ENCODE measurements at regions not wholly inside any gene's neighbourhood (a gene's known extent, or its start where the extent isn't known, plus 50 kb on each side); places are given as distances from the start of the nearest gene placed in this dataset.
A peak's percentile ranks its signal among the peaks of the same experiment; 100 is the strongest.

GRCh38 chr10:36476399-36476798 lies 649.0 kb upstream of the ANKRD30A start:
- H2BK12ac ChIP-seq (ENCODE audit: low read depth, low read length): no peak overlapping the region
- no peaks in the 10 kb centered on the region for H4K20me1 ChIP-seq (replicated peaks in 1 of 2; ENCODE audit: control insufficient read depth in 1 of 2, insufficient read depth in 2 of 2, low read length in 2 of 2)

More at GRCh38 chr10:36476399-36476798, 649.0 kb upstream of the ANKRD30A start:
- FAIRE-seq: no peak
- H2AFZ ChIP-seq (ENCODE audit: low read length): no peak overlapping the region
- no peaks in the 10 kb centered on the region for H3K9me3 ChIP-seq (ENCODE audit: insufficient read depth in 2 of 2, low read depth in 1 of 2, low read length in 1 of 2)
- H3K4ac ChIP-seq (replicated peaks; ENCODE audit: insufficient read length, low read depth, low read length): no peak overlapping the region
- WGBS, 2 experiments (ENCODE audit: extremely low coverage in 1 of 2, insufficient coverage in 1 of 2, insufficient read length in 1 of 2, insufficient replicate concordance in 2 of 2, low coverage in 1 of 2, low lambda C conversion rate in 2 of 2, missing lambda C conversion rate in 1 of 2): 91% methylated on average over 5 of the region's 5 CpGs; no CpG with 5 or more reads in 1 of the 2 experiments
- CTCF ChIA-PET (ENCODE audit: partially characterized antibody): no interaction called here
- 0 out of 4 replicates have a peak overlapping the region, but pooled peaks of 1 of the 2 experiments have one; percentile 2 for H3K4me2 ChIP-seq (ENCODE audit: insufficient read depth in 1 of 2, low read depth in 2 of 2, low read length in 2 of 2)
- no peaks in the 10 kb centered on the region for H3K23me2 ChIP-seq (ENCODE audit: low read depth, low read length)
- H2BK120ac ChIP-seq (replicated peaks; ENCODE audit: low read depth, low read length): no peak overlapping the region
- no peak overlapping the region for H3K23ac ChIP-seq (ENCODE audit: insufficient read length)
- H3K56ac ChIP-seq (replicated peaks; ENCODE audit: insufficient read length, low read depth, low read length): no peak overlapping the region
- H3K27me3 ChIP-seq (replicated peaks in 1 of 4; ENCODE audit: control insufficient read depth in 3 of 4, extremely low read depth in 1 of 4, insufficient read depth in 3 of 4, low read length in 3 of 4): no peaks in the 10 kb centered on the region
- no peak overlapping the region for H3K4me3 ChIP-seq (ENCODE audit: extremely low read depth in 1 of 4, insufficient read depth in 2 of 4, low read depth in 3 of 4, low read length in 4 of 4)
- no peak overlapping the region for H2BK5ac ChIP-seq (ENCODE audit: low read depth, low read length)
- H3K9ac ChIP-seq (replicated peaks in 1 of 4; ENCODE audit: extremely low read depth in 1 of 4, low read depth in 3 of 4, low read length in 3 of 4): no peak overlapping the region
- H2BK15ac ChIP-seq (ENCODE audit: low read length): no peak overlapping the region
- POLR2A ChIA-PET (ENCODE audit: partially characterized antibody): no interaction called here
- no peak for DNase-seq (ENCODE audit: low read depth in 1 of 2, low spot score in 2 of 2)
- no peaks in the 10 kb centered on the region for H3K79me2 ChIP-seq (ENCODE audit: control insufficient read depth in 1 of 2, insufficient read depth in 2 of 2, low read length in 2 of 2)
- no peak overlapping the region for H3K18ac ChIP-seq (ENCODE audit: extremely low read depth, low read length)
- no peak overlapping the region for H3K14ac ChIP-seq (ENCODE audit: insufficient read length)
- H4K8ac ChIP-seq (ENCODE audit: extremely low read depth, insufficient read depth, low read length): no peak overlapping the region
- no peak overlapping the region for H2AK5ac ChIP-seq (ENCODE audit: low read depth, low read length)
- no peak overlapping the region for H4K5ac ChIP-seq (ENCODE audit: insufficient read length, low read depth, low read length)
- no peak overlapping the region for H2BK20ac ChIP-seq (ENCODE audit: low read length)
- H3K27ac ChIP-seq (ENCODE audit: low read depth, low read length): no peak overlapping the region
- no peaks in the 10 kb centered on the region for H3K79me1 ChIP-seq (ENCODE audit: low read depth, low read length)
- H3K4me1 ChIP-seq (replicated peaks in 1 of 4; ENCODE audit: control insufficient read depth in 3 of 4, insufficient read depth in 4 of 4, low read length in 3 of 4): no peaks in the 10 kb centered on the region
- TF ChIP-seq CBX5 (IDR thresholded peaks at IDR 0.05; ENCODE audit: low read depth, low read length) (no peak), BACH1 (IDR thresholded peaks at IDR 0.05; ENCODE audit: low read length) (no peak), POLR2AphosphoS5 (IDR thresholded peaks at IDR 0.05; ENCODE audit: low read depth, low read length) (no peak), GTF2F1 (IDR thresholded peaks at IDR 0.05; ENCODE audit: borderline replicate concordance, low read depth, low read length) (no peak), FOSL1 (IDR thresholded peaks at IDR 0.05; ENCODE audit: insufficient read depth, low read depth, low read length) (no peak), SUZ12 (IDR thresholded peaks at IDR 0.05; ENCODE audit: low read length) (no peak), SRF (IDR thresholded peaks at IDR 0.05; ENCODE audit: low read depth, low read length) (no peak), TAF7 (optimal IDR thresholded peaks at IDR 0.05; ENCODE audit: borderline replicate concordance, low read depth, low read length) (no peak), EGR1 (IDR thresholded peaks at IDR 0.05; ENCODE audit: borderline replicate concordance, low read depth, low read length) (no peak), EZH2 (IDR thresholded peaks at IDR 0.05; ENCODE audit: low read depth, low read length, severe bottlenecking) (no peak), NRF1 (IDR thresholded peaks at IDR 0.05; ENCODE audit: low read depth, low read length) (no peak), GABPA (IDR thresholded peaks at IDR 0.05; ENCODE audit: borderline replicate concordance, insufficient read depth, low read length) (no peak), RBBP5 (IDR thresholded peaks at IDR 0.05; ENCODE audit: borderline replicate concordance, low read depth, low read length) (no peak), CHD2 (IDR thresholded peaks at IDR 0.05; ENCODE audit: low read length) (no peak)
- no peaks in the 10 kb centered on the region for H3K36me3 ChIP-seq (ENCODE audit: control insufficient read depth in 2 of 4, insufficient read depth in 4 of 4, low read length in 3 of 4)
- H4K91ac ChIP-seq (replicated peaks; ENCODE audit: insufficient read length, low read length): no peak overlapping the region
